ENCODE measurements at regions not wholly inside any gene's neighbourhood (a gene's known extent, or its start where the extent isn't known, plus 50 kb on each side); places are given as distances from the start of the nearest gene placed in this dataset.

DNA sequence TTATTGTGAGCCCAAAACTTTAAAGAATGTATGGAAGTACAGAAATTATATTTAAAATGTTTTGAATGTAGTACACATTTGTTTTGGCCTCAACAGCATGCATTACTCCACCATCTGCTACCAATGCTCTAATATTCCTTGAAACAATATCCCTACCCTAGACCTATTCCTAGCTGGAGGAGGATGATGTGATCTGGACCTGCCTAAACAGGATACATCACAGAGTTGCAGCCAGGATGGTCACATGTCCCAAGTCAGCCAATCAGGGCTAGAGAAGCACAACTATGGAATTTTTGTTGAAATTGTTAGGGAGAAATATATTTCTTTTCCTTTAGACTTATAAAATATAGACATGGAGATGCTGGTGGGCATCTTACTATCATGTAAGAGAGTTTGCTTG, 623.3 kb upstream of the NR5A2 start:
- Mint-ChIP-seq H3K27me3 (peaks cover 5% of the 10 kb centered on the region), H3K4me3 (no peak overlapping the region), H3K9me3 (ENCODE audit: low read depth) (no peaks in the 10 kb centered on the region), H3K36me3 (ENCODE audit: low read depth) (no peaks in the 10 kb centered on the region), H3K4me1 (peaks cover 6% of the 10 kb centered on the region), H3K27ac (no peak overlapping the region)
- ChIA-PET CTCF (interaction anchor here (0.6 to 0.7 kb wide), 2 partner anchors 459 to 1061 kb away, joined by 3 read pairs; no protein-coding TSS in a partner anchor), POLR2A (no interaction called here)
- ATAC-seq (no peak), DNase-seq (no peak)
- intact Hi-C loops (cut with DNase I, micrococcal nuclease): no loop called here

DNA sequence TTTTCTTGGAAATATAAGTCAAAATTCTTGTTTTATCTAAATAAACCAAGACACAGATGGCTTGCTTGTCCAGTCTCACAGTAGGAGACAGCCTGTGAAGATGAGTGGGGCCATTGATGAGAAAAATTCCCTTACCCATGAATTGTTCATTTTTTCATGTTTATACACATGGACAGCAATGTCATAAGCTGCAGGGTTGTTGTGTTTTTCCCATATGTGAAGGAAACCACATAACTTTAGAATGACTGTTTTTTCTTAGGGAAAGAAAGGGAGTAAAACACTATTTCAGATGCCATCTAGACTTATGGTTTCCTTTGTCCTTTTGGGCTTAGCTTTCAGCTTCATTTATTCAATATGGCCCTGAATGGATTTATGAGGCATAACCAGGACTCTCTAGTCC, 622.5 kb upstream of the NR5A2 start:
- Mint-ChIP-seq H3K9me3 (ENCODE audit: low read depth) (no peaks in the 10 kb centered on the region), H3K4me3 (no peak overlapping the region), H3K36me3 (ENCODE audit: low read depth) (no peaks in the 10 kb centered on the region), H3K27ac (no peak overlapping the region), H3K4me1 (peaks cover 6% of the 10 kb centered on the region), H3K27me3 (peaks cover 5% of the 10 kb centered on the region)
- CTCF ChIA-PET: no interaction called here
- intact Hi-C loops (cut with DNase I, micrococcal nuclease): no loop called here
- DNase-seq (no peak), ATAC-seq (no peak)
- POLR2A ChIA-PET: no interaction called here

DNA sequence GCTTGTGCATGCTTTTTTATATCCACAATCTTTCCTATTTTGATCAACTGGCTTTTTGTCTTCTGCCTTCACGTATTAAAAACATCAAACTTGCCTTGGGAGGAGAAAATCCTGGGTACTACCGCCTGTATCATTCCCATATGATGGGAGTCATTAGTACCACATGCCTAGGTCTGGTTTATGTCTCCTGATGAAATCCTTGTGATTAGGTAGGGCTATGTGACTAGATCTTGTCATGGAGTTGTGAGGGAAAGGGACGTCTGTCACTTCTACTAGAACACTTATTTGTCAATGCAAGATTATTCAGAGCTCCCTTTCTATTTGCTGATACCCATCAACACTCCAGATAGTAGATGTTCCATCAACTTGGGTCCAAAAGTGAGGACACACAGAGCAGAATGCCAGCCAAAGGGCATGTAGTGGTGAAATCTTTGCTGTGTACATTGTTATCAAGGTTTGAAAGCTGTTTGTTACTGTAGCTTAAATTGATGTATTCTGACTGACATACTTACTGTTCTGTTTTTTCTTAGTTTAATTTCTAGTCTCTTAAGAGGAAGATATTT, 621.8 kb upstream of the NR5A2 start:
- Mint-ChIP-seq H3K27me3 (peaks cover 5% of the 10 kb centered on the region), H3K4me1 (no peaks in the 10 kb centered on the region), H3K36me3 (ENCODE audit: low read depth) (no peaks in the 10 kb centered on the region), H3K9me3 (ENCODE audit: low read depth) (no peaks in the 10 kb centered on the region), H3K4me3 (no peak overlapping the region), H3K27ac (no peak overlapping the region)
- intact Hi-C loops (cut with DNase I, micrococcal nuclease): no loop called here
- ATAC-seq: no peak
- no peak for DNase-seq
- ChIA-PET POLR2A (no interaction called here), CTCF (interaction anchor here (0.8 kb wide), 1 partner anchor 235 kb away, joined by 4 read pairs; no protein-coding TSS in a partner anchor)

DNA sequence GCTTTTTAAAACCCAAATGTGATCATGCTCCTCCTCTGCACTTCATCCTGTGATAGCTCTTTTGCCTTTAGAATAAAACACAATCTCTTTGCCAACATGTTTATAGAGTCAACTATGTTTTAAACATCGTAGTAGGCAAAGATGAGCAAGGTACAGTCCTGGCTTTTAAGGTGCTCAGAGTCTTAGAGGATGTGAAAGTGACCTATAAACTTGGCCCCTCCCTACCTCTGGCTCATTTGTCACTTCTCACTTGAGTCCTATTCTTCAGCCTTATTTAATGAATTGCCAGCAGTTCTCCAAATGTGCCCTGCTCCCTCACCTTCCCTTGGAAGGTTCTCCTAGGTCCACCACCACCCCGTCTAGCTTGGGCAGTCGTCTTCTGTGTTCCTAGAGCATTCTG, 617.0 kb upstream of the NR5A2 start:
- Mint-ChIP-seq H3K9me3 (ENCODE audit: low read depth) (peaks cover 3% of the 10 kb centered on the region), H3K36me3 (ENCODE audit: low read depth) (no peaks in the 10 kb centered on the region), H3K27ac (no peak overlapping the region), H3K4me1 (no peaks in the 10 kb centered on the region), H3K4me3 (no peak overlapping the region), H3K27me3 (peaks cover 5% of the 10 kb centered on the region)
- POLR2A ChIA-PET: no interaction called here
- CTCF ChIA-PET: no interaction called here
- ATAC-seq (no peak), DNase-seq (no peak)
- intact Hi-C loops (cut with DNase I, micrococcal nuclease): no loop called here

DNA sequence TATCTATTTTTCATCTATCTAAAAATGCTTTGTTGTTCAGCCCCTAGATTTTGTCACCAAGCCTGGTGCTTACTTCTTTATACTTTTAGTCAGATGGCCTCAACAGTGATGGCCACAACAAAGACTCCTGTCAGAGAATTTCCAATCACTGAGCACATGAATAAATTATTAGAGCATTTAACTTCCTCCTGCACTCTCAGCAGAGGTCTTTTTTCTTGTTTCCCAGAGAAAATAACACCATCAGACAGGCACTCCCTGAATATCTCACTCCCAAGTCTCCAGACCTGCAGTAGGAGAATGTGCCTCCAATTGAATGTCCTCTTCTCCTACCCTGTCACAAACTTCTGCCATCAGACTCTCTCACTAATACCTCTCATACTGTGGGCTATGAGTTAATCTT, 616.0 kb upstream of the NR5A2 start:
- intact Hi-C loops (cut with DNase I, micrococcal nuclease): no loop called here
- Mint-ChIP-seq H3K27ac (no peak overlapping the region), H3K27me3 (peaks cover 2% of the 10 kb centered on the region), H3K9me3 (ENCODE audit: low read depth) (peaks cover 9% of the 10 kb centered on the region), H3K4me3 (no peak overlapping the region), H3K4me1 (no peaks in the 10 kb centered on the region), H3K36me3 (ENCODE audit: low read depth) (no peaks in the 10 kb centered on the region)
- ChIA-PET POLR2A (no interaction called here), CTCF (no interaction called here)
- DNase-seq: no peak
- ATAC-seq: no peak

DNA sequence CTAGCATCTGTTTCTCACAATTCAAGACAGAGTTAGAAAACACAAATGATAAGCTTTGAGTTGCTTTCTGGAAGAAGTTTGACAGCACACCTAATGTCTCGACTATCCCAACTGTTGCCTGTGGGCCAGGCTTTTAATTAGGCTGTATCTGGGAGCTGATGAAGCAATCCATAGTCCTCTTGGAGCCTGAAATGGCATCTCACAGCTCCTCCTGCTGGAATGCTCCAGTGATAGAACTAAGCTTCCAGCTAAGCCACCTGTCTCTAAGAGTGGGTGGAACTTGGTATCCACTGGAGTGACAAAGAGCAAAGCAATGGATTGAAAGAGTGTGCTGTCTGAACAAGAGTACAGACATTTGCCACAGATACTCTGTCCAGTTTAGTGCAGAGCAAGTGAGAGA, 605.3 kb upstream of the NR5A2 start:
- ATAC-seq: no peak
- Mint-ChIP-seq H3K9me3 (ENCODE audit: low read depth) (peaks cover 3% of the 10 kb centered on the region), H3K4me3 (no peak overlapping the region), H3K36me3 (ENCODE audit: low read depth) (no peaks in the 10 kb centered on the region), H3K27me3 (peaks cover 8% of the 10 kb centered on the region), H3K4me1 (no peaks in the 10 kb centered on the region), H3K27ac (no peak overlapping the region)
- no peak for DNase-seq
- POLR2A ChIA-PET: no interaction called here
- CTCF ChIA-PET: interaction anchor here (0.6 to 2.4 kb wide), 4 partner anchors 14 to 452 kb away, joined by 3 to 9 read pairs (median 4); no protein-coding TSS in a partner anchor
- intact Hi-C loops (cut with DNase I, micrococcal nuclease): no loop called here

DNA sequence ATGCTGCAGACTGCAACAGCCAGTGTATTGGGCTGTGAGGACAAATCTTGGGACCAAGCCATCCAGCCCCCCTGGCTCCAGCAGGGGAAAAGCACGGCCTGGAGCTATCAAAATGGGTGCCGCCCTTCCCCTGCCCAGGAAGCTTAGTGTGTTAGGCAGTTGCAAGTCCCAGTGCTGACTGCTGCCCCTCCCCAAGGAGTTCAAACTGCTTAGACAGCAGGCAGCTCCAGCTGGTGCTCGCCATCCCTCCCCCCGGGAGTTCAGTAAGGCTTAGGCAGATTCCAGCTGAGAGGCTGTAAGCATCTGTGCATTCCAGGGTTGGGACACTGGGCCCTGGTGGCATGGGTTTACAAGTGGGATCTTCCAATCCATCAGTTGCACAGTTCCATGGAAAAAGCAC, 579.6 kb upstream of the NR5A2 start:
- Mint-ChIP-seq H3K9me3 (ENCODE audit: low read depth) (peaks cover 3% of the 10 kb centered on the region), H3K27ac (no peak overlapping the region), H3K36me3 (ENCODE audit: low read depth) (no peaks in the 10 kb centered on the region), H3K4me3 (no peak overlapping the region), H3K27me3 (peaks cover 3% of the 10 kb centered on the region), H3K4me1 (no peaks in the 10 kb centered on the region)
- no peak for DNase-seq
- CTCF ChIA-PET: interaction anchor here (0.7 kb wide), 1 partner anchor 766 kb away, joined by 3 read pairs; no protein-coding TSS in a partner anchor
- POLR2A ChIA-PET: no interaction called here
- ATAC-seq: no peak
- intact Hi-C loops (cut with DNase I, micrococcal nuclease): no loop called here

DNA sequence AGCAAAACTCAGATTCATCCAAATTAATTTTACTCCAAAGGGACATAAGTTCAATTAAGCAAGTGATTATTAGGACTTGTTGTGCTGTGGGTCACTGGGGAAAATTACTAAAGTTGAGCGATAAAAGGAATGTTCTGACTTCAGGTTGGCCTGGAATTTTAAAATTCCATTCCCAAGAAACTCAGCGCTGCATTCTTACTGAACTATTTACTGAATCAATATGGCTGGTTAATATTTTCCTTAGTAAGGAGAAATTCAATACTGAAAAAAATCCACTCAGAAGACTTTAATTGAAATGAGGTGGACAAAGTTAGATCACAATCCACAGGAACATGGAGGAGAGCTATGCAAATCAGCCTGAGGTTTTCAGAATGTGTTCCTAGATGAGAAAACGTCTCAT, 578.9 kb upstream of the NR5A2 start:
- H3K4me3 Mint-ChIP-seq: no peak overlapping the region
- H3K27ac Mint-ChIP-seq: no peak overlapping the region
- peaks cover 3% of the 10 kb centered on the region for H3K27me3 Mint-ChIP-seq
- intact Hi-C loops (cut with DNase I, micrococcal nuclease): no loop called here
- DNase-seq (no peak), ATAC-seq (no peak)
- ChIA-PET CTCF (no interaction called here), POLR2A (no interaction called here)
- no peaks in the 10 kb centered on the region for H3K4me1 Mint-ChIP-seq
- peaks cover 3% of the 10 kb centered on the region for H3K9me3 Mint-ChIP-seq (ENCODE audit: low read depth)
- H3K36me3 Mint-ChIP-seq (ENCODE audit: low read depth): no peaks in the 10 kb centered on the region

DNA sequence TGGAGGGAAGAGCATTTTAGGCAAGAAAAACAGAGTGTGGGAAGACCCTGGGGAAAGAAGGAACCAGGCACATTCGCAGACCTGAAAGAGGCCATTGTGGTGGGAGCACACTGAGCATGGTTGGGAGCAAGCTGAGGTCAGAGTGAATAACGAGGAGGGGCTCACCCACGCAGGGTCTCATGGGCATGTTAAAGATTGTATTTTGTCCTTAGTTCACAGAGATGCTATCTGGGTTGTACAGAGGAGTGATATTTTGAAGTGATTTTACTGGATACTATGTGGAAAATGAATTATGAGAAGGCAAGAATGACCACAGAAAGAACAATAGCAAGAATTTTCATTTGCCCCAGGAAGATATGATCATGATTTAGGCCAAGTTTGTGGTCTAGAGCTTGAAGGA, 578.3 kb upstream of the NR5A2 start:
- Mint-ChIP-seq H3K36me3 (ENCODE audit: low read depth) (no peaks in the 10 kb centered on the region), H3K27me3 (peaks cover 3% of the 10 kb centered on the region), H3K4me3 (no peak overlapping the region), H3K4me1 (no peaks in the 10 kb centered on the region), H3K9me3 (ENCODE audit: low read depth) (peaks cover 3% of the 10 kb centered on the region), H3K27ac (no peak overlapping the region)
- ChIA-PET CTCF (interaction anchor here (0.6 kb wide), 1 partner anchor 41 kb away, joined by 3 read pairs; no protein-coding TSS in a partner anchor), POLR2A (no interaction called here)
- intact Hi-C loops (cut with DNase I, micrococcal nuclease): no loop called here
- ATAC-seq (no peak), DNase-seq (no peak)

DNA sequence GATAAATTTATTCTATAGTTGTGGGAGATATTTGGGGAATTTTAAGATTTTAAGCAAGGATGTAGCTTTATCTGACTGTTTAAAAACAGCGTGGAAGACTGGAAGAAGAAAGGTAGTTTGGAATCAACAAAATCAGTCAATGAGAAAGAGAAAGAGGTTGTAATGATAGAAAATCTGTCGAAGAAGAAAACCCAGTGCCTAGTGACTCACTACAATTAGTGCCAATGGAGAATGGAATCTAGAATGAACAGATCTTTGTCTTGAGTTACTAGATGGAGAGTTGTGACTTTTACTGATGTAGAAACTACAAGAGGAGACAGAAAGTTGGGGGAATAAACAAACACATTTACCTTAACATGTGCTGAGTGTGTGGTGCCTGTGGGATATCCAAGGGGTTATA, 577.8 kb upstream of the NR5A2 start:
- intact Hi-C loops (cut with DNase I, micrococcal nuclease): no loop called here
- ATAC-seq: no peak
- peaks cover 3% of the 10 kb centered on the region for H3K9me3 Mint-ChIP-seq (ENCODE audit: low read depth)
- ChIA-PET POLR2A (no interaction called here), CTCF (interaction anchor here (0.6 kb wide), 1 partner anchor 42 kb away, joined by 3 read pairs; no protein-coding TSS in a partner anchor)
- no peak overlapping the region for H3K27ac Mint-ChIP-seq
- H3K4me3 Mint-ChIP-seq: no peak overlapping the region
- H3K36me3 Mint-ChIP-seq (ENCODE audit: low read depth): no peaks in the 10 kb centered on the region
- H3K27me3 Mint-ChIP-seq: peaks cover 3% of the 10 kb centered on the region
- H3K4me1 Mint-ChIP-seq: no peaks in the 10 kb centered on the region
- no peak for DNase-seq

DNA sequence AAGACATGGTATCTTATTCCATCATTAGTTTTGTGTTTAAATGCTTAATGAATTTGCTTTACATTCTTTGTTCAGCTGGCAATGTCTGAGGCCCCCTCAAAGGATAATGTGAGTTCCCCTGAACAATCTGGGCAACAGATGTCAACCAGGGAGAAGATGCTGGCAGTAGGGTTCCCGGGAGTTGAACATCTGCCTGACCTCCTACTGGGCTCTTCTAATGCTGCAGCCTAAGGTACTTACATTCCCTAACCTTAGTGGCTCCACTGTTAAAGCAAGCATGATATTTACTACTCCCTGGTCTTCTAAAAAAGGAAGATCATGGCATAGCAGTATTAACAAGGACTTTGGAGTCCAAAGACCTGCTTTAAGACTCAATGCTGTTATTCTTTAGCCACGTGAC, 574.9 kb upstream of the NR5A2 start:
- Mint-ChIP-seq H3K27ac (no peak overlapping the region), H3K27me3 (no peaks in the 10 kb centered on the region), H3K36me3 (ENCODE audit: low read depth) (no peaks in the 10 kb centered on the region), H3K9me3 (ENCODE audit: low read depth) (no peaks in the 10 kb centered on the region), H3K4me1 (no peaks in the 10 kb centered on the region), H3K4me3 (no peak overlapping the region)
- ChIA-PET CTCF (no interaction called here), POLR2A (no interaction called here)
- ATAC-seq (no peak), DNase-seq (no peak)
- intact Hi-C loops (cut with DNase I, micrococcal nuclease): no loop called here

DNA sequence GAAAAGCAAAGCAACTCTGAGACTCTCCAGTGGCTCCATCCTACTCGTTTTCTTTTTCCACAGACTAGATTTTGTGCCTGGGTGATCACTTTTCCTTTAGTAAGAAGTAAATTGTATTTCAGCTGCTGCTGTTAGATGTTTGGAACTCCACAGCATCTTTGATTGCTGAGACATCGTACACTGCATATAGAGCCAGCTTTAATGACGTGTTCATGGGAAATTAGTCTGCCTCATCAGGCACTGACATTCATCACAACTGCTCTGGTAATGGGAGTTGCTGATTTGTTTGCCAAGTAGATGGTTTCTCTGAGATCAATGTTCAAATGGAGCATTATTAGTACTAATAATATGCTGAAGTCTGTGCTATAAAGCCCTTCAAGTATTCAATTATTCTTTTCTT, 573.8 kb upstream of the NR5A2 start:
- CTCF ChIA-PET: no interaction called here

More for the DNA sequence above, 573.8 kb upstream of the NR5A2 start:
- H3K27me3 Mint-ChIP-seq: no peaks in the 10 kb centered on the region
- POLR2A ChIA-PET: no interaction called here
- intact Hi-C loops (cut with DNase I, micrococcal nuclease): no loop called here
- DNase-seq (no peak), ATAC-seq (no peak)
- H3K4me1 Mint-ChIP-seq: no peaks in the 10 kb centered on the region
- H3K27ac Mint-ChIP-seq: no peak overlapping the region
- no peaks in the 10 kb centered on the region for H3K9me3 Mint-ChIP-seq (ENCODE audit: low read depth)
- no peaks in the 10 kb centered on the region for H3K36me3 Mint-ChIP-seq (ENCODE audit: low read depth)
- no peak overlapping the region for H3K4me3 Mint-ChIP-seq
